C4-2B (cell line): ENCODE measurements at regions not wholly inside any gene's neighbourhood (a gene's known extent, or its start where the extent isn't known, plus 50 kb on each side); places are given as distances from the start of the nearest gene placed in this dataset.

Source experiments
- CTCF ChIP-seq: fragments of 450-650 bp; conservative IDR thresholded peaks from 2 replicates; pipeline ENCODE4 v1.5.1; 2017; ENCODE audit warnings: mild to moderate bottlenecking
- ZFX ChIP-seq: fragments of 450-650 bp; IDR thresholded peaks from 2 replicates; pipeline ENCODE4 v1.6.1; 2017

- no peak for TF ChIP-seq CTCF
- TF ChIP-seq ZFX = no peak
Observed at GRCh38 chr22:34973926-34974325, 92.0 kb upstream of the ISX start.
